HG02970 (cell line): ENCODE measurements at regions not wholly inside any gene's neighbourhood (a gene's known extent, or its start where the extent isn't known, plus 50 kb on each side); places are given as distances from the start of the nearest gene placed in this dataset.
"Not testable (repeated sequence)": the region's sequence is repeated elsewhere in the genome, so short reads cannot be mapped to it uniquely, and the experiment has no call there.

ENCODE experiments used
- ATAC-seq: cut with Tn5 transposase; IDR thresholded peaks from one replicate; pipeline ENCODE4 v1.9.1; 2021; ENCODE audit warnings: mild to moderate bottlenecking, moderate library complexity, moderate number of reproducible peaks; ENCODE audit not compliant: unreplicated experiment, low FRiP score

- not testable (repeated sequence) for ATAC-seq
These were observed 830.2 kb upstream of the GYPC start for GRCh38 chr2:125825781-125826180.

- ATAC-seq = no peak
These were observed 818.8 kb upstream of the GYPC start for GRCh38 chr2:125837128-125837527.

- ATAC-seq = no peak
These were observed 818.3 kb upstream of the GYPC start for GRCh38 chr2:125837611-125838010.

DNA sequence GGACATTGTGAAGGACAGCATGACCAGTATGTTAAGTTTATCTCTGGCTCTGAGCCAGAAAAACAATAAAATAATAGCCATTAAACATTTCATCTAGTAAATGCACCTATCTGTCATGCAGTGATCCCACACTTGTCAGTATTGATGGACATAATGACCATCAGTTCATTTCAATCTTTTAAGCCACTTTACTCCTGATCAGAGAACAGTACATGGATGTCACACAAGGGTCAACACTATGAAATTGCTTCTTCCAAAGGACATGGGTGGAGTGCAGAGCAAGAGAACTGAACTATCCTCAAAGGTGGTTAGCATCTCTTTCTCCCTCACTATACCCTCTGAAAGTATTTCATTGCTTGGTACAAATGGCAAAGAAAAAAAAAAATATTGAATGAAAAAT, 816.0 kb upstream of the GYPC start:
- no peak for ATAC-seq

- ATAC-seq = no peak
These were observed 813.9 kb upstream of the GYPC start for GRCh38 chr2:125842041-125842440.

- no peak for ATAC-seq
These were observed 805.4 kb upstream of the GYPC start for GRCh38 chr2:125850541-125850940.

- ATAC-seq = no peak
These were observed 803.6 kb upstream of the GYPC start for GRCh38 chr2:125852364-125852763.

- ATAC-seq = no peak
These were observed 802.3 kb upstream of the GYPC start for GRCh38 chr2:125853626-125854025.

DNA sequence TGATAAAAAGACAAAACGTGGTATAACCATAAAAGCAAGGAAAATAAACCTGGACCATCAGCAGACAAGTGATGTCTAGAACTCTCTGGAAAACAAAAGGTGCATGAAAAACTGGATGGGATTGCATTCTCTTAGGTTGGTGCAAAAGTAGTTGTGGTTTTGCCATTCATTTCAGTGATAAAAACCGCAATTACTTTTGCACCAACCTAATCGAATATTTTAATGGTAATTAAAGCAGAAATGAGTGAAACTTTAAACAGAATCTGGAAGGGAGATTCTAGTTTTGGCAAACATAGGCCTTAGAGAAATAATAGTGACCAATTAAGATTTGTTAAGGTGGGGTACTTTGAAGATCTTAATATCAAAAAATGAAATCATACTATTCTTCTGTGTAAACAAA, 800.8 kb upstream of the GYPC start:
- no peak for ATAC-seq

GRCh38 chr2:125857971-125858794, 797.8 kb upstream of the GYPC start:
- ATAC-seq = no peak

GRCh38 chr2:125861461-125861860, 794.5 kb upstream of the GYPC start:
- no peak for ATAC-seq

DNA sequence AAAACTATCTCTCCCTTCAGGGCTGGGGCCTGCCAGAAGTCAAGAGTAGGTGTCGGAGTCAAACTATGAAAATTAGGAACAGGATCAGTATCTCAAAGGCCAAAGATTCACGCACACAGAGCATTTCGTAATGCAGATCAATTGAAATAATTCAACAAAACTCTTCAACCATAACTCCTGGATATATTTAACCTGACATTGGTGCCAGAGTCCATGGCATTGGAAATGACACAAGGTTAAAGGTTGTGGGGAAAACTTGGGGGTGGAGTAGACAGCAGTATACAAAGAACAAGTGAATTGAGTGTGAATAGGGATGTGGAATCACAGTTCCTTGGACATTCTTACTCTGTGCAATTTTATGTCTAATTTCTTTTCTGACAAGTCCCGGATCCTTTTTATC, 788.0 kb upstream of the GYPC start:
- ATAC-seq = no peak

GRCh38 chr2:125870264-125870663, 785.7 kb upstream of the GYPC start:
- no peak for ATAC-seq

- no peak for ATAC-seq
These were observed 785.2 kb upstream of the GYPC start for GRCh38 chr2:125870746-125871145.

DNA sequence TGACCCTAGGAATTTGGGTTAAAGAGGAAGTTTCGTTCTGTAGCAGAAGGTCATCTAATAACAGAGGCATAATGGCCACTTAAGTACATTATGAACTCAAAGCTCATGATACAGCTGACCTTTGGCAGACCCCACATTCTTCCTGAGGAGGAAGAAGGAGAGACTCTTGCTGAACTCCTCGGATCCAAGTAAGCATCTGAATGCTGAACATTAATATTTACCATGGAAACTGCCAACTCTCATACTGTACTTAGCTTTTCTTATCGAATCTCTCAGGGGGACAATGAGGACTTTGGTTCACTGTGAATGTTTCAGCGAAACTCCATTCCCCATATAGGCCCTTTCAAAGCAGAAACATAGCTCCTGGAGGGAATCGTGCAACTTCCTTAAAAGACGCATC, 781.4 kb upstream of the GYPC start:
- no peak for ATAC-seq

GRCh38 chr2:125885340-125885739, 770.6 kb upstream of the GYPC start:
- ATAC-seq = no peak

GRCh38 chr2:125886153-125886552, 769.8 kb upstream of the GYPC start:
- ATAC-seq = no peak

DNA sequence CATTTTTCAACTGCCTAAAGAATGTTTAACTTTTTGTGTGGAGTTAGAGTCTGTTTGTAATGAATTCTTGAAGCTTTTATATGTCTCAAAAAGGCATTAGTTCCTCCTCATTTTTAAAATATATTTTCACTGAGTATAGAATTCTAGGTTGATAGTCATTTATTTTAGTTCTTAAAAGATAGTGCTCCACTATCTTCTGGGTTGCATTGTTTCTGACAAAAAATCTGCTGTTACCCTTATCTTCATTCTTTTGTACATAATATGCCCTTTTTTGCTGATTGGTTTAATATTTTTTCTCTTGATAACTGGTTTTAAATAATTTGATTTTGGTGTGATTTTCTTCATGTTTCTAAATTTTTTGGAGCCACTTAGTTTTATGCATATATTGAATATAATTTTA, 754.7 kb upstream of the GYPC start:
- ATAC-seq = no peak

DNA sequence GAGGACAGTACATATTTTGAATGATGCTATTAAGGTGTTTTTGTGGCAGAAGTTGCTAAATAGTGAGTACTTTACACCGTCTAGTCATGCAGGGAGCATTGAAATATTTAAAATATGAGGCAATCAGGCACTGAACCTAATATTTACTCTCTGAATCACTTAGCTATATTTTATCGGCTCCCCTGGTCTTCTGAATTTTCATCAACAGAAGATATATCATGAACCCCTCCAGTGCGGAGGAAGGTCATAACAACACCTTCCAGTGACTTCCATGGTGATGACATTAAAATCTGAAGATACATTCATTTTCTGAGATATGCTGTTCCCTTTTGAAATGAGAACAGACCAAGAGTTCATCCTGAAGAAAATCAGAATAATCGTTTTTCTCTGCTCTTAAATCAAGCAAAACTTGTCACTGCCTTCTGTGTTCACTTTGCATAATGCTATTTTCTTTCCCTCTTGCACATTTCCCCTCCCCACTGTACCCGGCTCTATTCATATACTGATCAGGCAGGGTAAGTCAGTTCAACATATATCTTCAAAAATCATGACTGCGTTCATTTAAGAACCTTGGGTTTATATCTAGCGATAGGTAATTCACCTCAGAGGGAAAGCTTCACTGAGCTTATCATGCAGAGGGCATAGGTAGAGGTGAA, 729.9 kb upstream of the GYPC start:
- no peak for ATAC-seq

GRCh38 chr2:125935559-125935958, 720.4 kb upstream of the GYPC start:
- ATAC-seq = no peak

DNA sequence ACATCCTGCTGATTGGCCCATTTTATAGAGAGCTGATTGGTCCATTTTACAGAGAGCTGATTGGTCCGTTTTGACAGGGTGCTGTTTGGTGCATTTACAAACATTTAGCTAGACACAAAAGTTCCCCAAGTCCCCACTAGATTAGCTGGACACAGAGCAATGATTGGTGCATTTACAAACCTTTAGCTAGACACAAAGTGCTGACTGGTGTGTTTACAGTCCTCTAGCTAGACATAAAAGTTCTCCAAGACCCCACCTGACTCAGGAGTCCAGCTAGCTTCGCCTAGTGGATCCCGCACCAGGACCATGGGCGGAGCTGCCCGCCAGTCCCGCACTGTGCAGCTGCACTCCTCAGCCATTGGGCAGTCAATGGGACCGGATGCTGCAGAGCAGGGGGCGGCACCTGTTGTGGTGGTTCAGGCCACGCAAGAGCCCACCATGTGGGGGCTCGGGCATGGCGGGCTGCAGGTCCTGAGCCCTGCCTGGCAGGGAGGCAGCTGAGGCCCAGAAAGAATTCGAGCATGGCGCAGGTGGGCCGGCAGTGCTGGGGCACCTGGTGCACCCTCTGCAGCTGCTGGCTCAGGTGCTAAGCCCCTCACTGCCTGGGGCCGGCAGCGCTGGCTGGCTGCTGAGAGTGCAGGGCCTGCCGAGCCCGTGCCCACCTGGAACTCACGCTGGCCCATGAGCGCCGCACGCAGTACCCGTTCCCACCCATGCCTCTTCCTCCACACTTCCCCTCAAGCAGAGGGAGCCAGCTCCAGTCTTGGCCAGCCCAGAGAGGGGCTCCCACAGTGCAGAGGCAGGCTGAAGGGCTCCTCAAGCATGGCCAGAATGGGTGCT, 713.2 kb upstream of the GYPC start:
- ATAC-seq = no peak
